ENCODE measurements at regions not wholly inside any gene's neighbourhood (a gene's known extent, or its start where the extent isn't known, plus 50 kb on each side); places are given as distances from the start of the nearest gene placed in this dataset.
A peak's percentile ranks its signal among the peaks of the same experiment; 100 is the strongest.

DNA sequence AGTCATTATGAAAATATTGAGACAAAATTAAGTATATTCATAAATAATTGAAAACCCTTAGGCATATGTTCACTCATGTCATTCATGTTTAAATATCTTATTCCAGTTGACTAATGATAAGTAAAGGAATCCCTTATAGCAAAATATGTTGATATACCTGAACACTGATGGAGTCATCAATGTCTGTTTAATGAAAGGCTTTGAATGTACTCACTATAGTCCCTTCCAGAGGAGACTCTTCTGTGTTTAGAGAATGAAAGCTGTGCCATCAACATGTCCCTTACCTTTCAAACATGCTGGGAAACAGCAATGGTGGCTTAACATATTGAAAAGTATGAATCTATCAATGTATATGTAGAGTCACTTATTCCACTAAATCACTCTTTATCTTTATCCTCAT is 242.9 kb downstream of the KCNJ3 start:
- TF ChIP-seq POLR2A (IDR thresholded peaks at IDR 0.05; ENCODE audit: extremely low read depth, insufficient read length) (no peak), MYC (IDR thresholded peaks at IDR 0.05; ENCODE audit: low read depth, low read length) (no peak)
- TF ChIP-seq, protein P1, sequence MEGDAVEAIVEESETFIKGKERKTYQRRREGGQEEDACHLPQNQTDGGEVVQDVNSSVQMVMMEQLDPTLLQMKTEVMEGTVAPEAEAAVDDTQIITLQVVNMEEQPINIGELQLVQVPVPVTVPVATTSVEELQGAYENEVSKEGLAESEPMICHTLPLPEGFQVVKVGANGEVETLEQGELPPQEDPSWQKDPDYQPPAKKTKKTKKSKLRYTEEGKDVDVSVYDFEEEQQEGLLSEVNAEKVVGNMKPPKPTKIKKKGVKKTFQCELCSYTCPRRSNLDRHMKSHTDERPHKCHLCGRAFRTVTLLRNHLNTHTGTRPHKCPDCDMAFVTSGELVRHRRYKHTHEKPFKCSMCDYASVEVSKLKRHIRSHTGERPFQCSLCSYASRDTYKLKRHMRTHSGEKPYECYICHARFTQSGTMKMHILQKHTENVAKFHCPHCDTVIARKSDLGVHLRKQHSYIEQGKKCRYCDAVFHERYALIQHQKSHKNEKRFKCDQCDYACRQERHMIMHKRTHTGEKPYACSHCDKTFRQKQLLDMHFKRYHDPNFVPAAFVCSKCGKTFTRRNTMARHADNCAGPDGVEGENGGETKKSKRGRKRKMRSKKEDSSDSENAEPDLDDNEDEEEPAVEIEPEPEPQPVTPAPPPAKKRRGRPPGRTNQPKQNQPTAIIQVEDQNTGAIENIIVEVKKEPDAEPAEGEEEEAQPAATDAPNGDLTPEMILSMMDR (IDR thresholded peaks at IDR 0.05; ENCODE audit: low read depth, low read length) = no peak
- TF ChIP-seq, protein P2, sequence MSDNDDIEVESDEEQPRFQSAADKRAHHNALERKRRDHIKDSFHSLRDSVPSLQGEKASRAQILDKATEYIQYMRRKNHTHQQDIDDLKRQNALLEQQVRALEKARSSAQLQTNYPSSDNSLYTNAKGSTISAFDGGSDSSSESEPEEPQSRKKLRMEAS (IDR thresholded peaks at IDR 0.05; ENCODE audit: low read depth, low read length) = no peak
- no peak for DNase-seq (ENCODE audit: low read depth)
- H3K4me3 ChIP-seq (ENCODE audit: low read depth, low read length) = no peak overlapping the region

DNA sequence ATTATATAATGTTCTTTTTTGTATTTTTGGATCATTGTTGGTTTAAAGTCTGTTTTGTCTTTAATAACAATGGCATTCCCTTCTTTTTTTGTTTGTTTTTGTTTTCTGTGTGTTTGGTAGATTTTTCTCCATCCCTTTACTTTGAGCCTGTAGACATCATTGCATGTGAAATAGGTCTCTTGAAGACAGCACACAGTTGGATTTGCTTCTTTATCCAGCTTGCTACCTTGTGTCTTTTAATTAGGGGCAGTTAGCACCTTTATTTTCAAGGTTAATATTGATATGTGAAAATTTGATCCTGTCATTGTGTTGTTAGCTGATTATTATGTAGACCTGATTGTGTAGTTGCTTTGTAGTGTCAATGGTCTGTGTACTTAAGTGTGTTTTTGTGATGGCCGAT is 235.7 kb downstream of the KCNJ3 start:
- H3K4me3 ChIP-seq (ENCODE audit: low read depth, low read length) = no peak overlapping the region
- TF ChIP-seq, protein P2 (IDR thresholded peaks at IDR 0.05; ENCODE audit: low read depth, low read length) = no peak
- no peak for DNase-seq (ENCODE audit: low read depth)

DNA sequence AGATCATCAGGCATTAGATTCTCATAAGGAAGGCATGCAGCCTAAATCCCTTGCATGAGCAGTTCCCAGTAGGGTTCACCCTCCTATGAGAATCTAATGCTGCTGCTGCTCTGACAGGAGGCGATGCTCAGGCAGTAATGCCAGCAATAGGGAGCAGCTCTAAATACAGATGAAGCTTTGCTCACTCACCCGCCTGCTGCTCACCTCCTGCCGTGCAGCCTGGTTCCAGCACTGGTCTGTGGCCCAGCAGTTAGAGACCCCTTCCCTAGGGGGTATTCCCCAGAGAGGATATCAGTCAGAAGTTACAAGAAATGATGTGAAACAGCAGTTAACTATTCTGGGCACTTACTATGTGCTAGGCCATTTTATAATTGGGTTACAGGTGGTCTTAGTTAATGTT is 226.0 kb downstream of the KCNJ3 start:
- no peak for TF ChIP-seq MYC (IDR thresholded peaks at IDR 0.05; ENCODE audit: low read depth, low read length)
- TF ChIP-seq, protein P1 (IDR thresholded peaks at IDR 0.05; ENCODE audit: low read depth, low read length) = no peak
- TF ChIP-seq POLR2A (IDR thresholded peaks at IDR 0.05; ENCODE audit: extremely low read depth, insufficient read length) = no peak
- TF ChIP-seq, protein P2 (IDR thresholded peaks at IDR 0.05; ENCODE audit: low read depth, low read length) = no peak
- no peak for DNase-seq (ENCODE audit: low read depth)
- no peak overlapping the region for H3K4me3 ChIP-seq (ENCODE audit: low read depth, low read length)

DNA sequence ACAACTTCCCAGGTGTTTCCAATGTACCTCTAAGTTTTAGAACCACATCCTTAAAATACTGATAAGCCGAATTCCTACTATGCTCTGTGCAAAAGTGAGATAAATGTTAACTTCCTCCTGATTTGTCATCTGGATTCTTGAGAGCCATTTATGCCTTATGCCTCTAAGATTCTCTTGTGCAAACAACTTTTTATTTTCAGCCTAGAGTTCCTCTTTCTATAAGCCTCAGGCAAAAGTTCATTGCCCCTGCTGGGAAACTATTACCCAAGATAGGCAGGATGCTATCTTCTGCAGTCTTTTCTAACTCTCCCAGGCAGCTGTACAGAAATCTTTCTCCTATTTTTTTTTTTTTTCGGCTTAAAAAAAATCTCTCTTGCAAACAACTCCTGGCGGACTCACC is 216.1 kb downstream of the KCNJ3 start:
- TF ChIP-seq, protein P1 (IDR thresholded peaks at IDR 0.05; ENCODE audit: low read depth, low read length) = no peak
- TF ChIP-seq, protein P2 (IDR thresholded peaks at IDR 0.05; ENCODE audit: low read depth, low read length) = no peak
- TF ChIP-seq MYC (IDR thresholded peaks at IDR 0.05; ENCODE audit: low read depth, low read length) (no peak), POLR2A (IDR thresholded peaks at IDR 0.05; ENCODE audit: extremely low read depth, insufficient read length) (no peak)
- DNase-seq (ENCODE audit: low read depth) = peak; percentile 42
- H3K4me3 ChIP-seq (ENCODE audit: low read depth, low read length) = no peak overlapping the region

DNA sequence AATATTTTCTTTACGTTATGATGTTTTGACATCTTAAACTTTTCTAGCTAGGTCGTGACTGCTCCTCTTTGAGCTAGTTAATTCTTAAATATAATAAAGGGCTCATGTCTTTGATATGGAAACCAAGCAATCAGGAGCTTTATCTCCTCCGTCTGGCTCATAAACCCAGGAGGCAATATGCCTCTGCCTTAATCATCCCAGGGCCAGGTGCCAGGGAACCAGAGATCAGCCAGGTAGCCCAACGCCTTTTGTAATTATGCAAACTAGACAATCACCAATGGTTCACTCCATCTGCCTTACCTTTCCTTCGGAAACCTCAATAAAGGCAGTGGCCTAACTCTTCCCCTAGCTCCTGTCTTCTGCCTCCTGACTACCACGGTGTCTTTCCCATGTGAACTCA is 213.7 kb downstream of the KCNJ3 start:
- TF ChIP-seq MYC (IDR thresholded peaks at IDR 0.05; ENCODE audit: low read depth, low read length) (no peak), POLR2A (IDR thresholded peaks at IDR 0.05; ENCODE audit: extremely low read depth, insufficient read length) (no peak)
- TF ChIP-seq, protein P1 (IDR thresholded peaks at IDR 0.05; ENCODE audit: low read depth, low read length) = no peak
- TF ChIP-seq, protein P2 (IDR thresholded peaks at IDR 0.05; ENCODE audit: low read depth, low read length) = no peak
- no peak for DNase-seq (ENCODE audit: low read depth)
- no peak overlapping the region for H3K4me3 ChIP-seq (ENCODE audit: low read depth, low read length)

DNA sequence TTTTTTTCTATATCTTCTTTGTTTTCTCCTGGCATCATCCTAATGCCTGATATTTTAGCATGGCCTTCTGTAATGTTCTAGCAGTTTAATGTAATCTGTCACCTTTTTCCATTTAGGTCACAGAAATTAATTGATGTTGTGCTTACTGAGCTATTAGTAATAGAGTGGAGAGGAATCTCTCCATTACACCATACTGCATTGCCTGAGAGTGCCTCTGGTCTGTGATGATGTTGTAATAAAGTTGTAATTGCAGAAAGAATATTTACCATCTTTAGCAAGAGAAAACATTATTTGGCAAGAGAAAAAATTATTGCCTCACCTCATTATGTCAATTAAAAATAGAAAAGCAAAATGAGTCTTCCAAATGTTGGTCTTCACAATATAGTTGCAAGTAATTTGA is 213.2 kb downstream of the KCNJ3 start:
- DNase-seq (ENCODE audit: low read depth) = no peak
- TF ChIP-seq POLR2A (IDR thresholded peaks at IDR 0.05; ENCODE audit: extremely low read depth, insufficient read length) = no peak
- H3K4me3 ChIP-seq (ENCODE audit: low read depth, low read length) = no peak overlapping the region

DNA sequence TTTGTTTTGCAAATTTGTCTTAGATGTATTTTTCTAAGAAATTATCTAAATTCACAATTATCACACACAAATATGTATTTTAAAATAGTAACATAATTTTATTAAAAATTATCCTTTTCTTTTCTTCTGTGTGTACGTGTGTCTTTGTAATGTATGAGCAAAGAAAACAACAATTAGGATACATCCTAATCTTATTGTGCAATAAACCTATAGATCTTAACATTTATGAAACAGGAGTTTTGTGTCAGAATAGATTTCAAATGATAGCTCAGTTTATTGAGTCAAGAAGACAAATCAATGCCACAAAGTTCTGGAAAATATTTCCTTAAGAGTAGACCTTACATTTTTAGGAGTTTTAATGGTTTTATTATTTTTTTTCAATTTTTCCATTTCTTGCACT is 212.2 kb downstream of the KCNJ3 start:
- H3K4me3 ChIP-seq (ENCODE audit: low read depth, low read length) = no peak overlapping the region
- no peak for DNase-seq (ENCODE audit: low read depth)
- no peak for TF ChIP-seq POLR2A (IDR thresholded peaks at IDR 0.05; ENCODE audit: extremely low read depth, insufficient read length)
- TF ChIP-seq, protein P1 (IDR thresholded peaks at IDR 0.05; ENCODE audit: low read depth, low read length) = no peak
- no peak for TF ChIP-seq MYC (IDR thresholded peaks at IDR 0.05; ENCODE audit: low read depth, low read length)
- TF ChIP-seq, protein P2 (IDR thresholded peaks at IDR 0.05; ENCODE audit: low read depth, low read length) = no peak

All from NB4 (cell line).